MCF 10A (cell line): ENCODE measurements at regions not wholly inside any gene's neighbourhood (a gene's known extent, or its start where the extent isn't known, plus 50 kb on each side); places are given as distances from the start of the nearest gene placed in this dataset.
A peak's percentile ranks its signal among the peaks of the same experiment; 100 is the strongest.

Experiments
- BruUV-seq: library from RNA; stranded (reverse); fragments of 400-500 nt; replicated peaks from 2 replicates; lab custom pipeline; 2021; lab: Mats Ljungman, UMichigan
- CTCF ChIA-PET: fragments of 300-600 bp; sonication (Branson Sonifier 250); formaldehyde crosslinking; extraction: SDS; loops from one replicate; lab custom pipeline; 2021; ENCODE audit warnings: antibody characterized with exemption, inconsistent platforms; lab: Yijun Ruan, JAX
- POLR2A ChIA-PET: fragments of 300-600, 350-650 bp; sonication (Branson Sonifier 250); formaldehyde crosslinking; extraction: SDS; loops from one replicate; lab custom pipeline; 2020; ENCODE audit warnings: antibody characterized with exemption, inconsistent platforms; lab: Yijun Ruan, JAX
- DNase-seq: peaks from one replicate; pipeline ENCODE4 v3.0.0-alpha.2; 2018; ENCODE audit not compliant: unreplicated experiment
- H3K27ac Mint-ChIP-seq: one replicate; pipeline ENCODE4 v1.8.0; 2022; ENCODE audit warnings: mild to moderate bottlenecking, low read depth, mixed read lengths; ENCODE audit not compliant: unreplicated experiment
- H3K27me3 Mint-ChIP-seq: one replicate; pipeline ENCODE4 v1.8.0; 2022; ENCODE audit warnings: mixed read lengths; ENCODE audit not compliant: insufficient read depth, unreplicated experiment
- H3K36me3 Mint-ChIP-seq: one replicate; pipeline ENCODE4 v1.8.0; 2022; ENCODE audit warnings: mild to moderate bottlenecking, moderate library complexity, mixed read lengths; ENCODE audit not compliant: insufficient read depth, unreplicated experiment
- H3K4me1 Mint-ChIP-seq: one replicate; pipeline ENCODE4 v1.8.0; 2022; ENCODE audit warnings: mixed read lengths; ENCODE audit not compliant: insufficient read depth, unreplicated experiment
- H3K4me3 Mint-ChIP-seq: one replicate; pipeline ENCODE4 v1.8.0; 2022; ENCODE audit warnings: mild to moderate bottlenecking, moderate library complexity, mixed read lengths; ENCODE audit not compliant: unreplicated experiment
- H3K9me3 Mint-ChIP-seq: one replicate; pipeline ENCODE4 v1.8.0; 2022; ENCODE audit warnings: mixed read lengths; ENCODE audit not compliant: unreplicated experiment
- intact Hi-C: fragments of 100-400 bp; cut with micrococcal nuclease; formaldehyde crosslinking; loops from 2 replicates; pipeline ENCODE4 v1.14.1; 2022
- TF ChIP-seq, protein P1 (sequence below): fragments of 200-600 bp; IDR thresholded peaks from one replicate; pipeline ENCODE4 v1.8.0; 2022; ENCODE audit warnings: antibody characterized with exemption, mild to moderate bottlenecking; ENCODE audit not compliant: unreplicated experiment

DNA sequence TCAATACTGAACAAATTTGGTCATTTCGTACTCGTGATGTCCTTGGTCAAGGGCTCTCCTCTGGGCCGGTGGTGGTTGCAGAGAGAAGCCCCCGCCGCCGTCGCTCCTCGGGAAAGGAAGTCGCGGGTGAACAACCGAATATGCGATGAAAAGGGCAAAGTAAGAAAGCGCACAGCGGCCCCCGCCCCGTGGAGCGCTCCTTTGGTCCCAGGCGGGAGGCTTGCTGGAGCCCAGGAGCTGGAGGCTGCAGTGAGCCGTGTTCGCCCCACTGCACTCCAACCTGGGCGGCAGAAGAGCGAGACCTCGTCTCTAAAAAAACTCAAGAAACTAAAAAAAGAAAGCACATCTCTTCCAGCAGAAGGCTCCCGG, 108.4 kb upstream of the LARP1 start:
- ChIA-PET POLR2A (no interaction called here), CTCF (interaction anchor here (0.6 to 1.4 kb wide), 5 partner anchors 8 to 1144 kb away, joined by 3 to 5 read pairs (median 3); no protein-coding TSS in a partner anchor)
- no peaks in the 10 kb centered on the region for H3K27me3 Mint-ChIP-seq
- TF ChIP-seq, protein P1, sequence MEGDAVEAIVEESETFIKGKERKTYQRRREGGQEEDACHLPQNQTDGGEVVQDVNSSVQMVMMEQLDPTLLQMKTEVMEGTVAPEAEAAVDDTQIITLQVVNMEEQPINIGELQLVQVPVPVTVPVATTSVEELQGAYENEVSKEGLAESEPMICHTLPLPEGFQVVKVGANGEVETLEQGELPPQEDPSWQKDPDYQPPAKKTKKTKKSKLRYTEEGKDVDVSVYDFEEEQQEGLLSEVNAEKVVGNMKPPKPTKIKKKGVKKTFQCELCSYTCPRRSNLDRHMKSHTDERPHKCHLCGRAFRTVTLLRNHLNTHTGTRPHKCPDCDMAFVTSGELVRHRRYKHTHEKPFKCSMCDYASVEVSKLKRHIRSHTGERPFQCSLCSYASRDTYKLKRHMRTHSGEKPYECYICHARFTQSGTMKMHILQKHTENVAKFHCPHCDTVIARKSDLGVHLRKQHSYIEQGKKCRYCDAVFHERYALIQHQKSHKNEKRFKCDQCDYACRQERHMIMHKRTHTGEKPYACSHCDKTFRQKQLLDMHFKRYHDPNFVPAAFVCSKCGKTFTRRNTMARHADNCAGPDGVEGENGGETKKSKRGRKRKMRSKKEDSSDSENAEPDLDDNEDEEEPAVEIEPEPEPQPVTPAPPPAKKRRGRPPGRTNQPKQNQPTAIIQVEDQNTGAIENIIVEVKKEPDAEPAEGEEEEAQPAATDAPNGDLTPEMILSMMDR = no peak
- no peak for DNase-seq
- no peak overlapping the region for H3K4me3 Mint-ChIP-seq
- intact Hi-C loops = loop anchor here (10.0 kb wide), 1 partner anchor 498 kb away; no protein-coding TSS in a partner anchor
- H3K27ac Mint-ChIP-seq = no peak overlapping the region
- no peaks in the 10 kb centered on the region for H3K9me3 Mint-ChIP-seq
- H3K36me3 Mint-ChIP-seq = peaks cover 6% of the 10 kb centered on the region
- no peaks in the 10 kb centered on the region for H3K4me1 Mint-ChIP-seq
- BruUV-seq = no TSS peak

DNA sequence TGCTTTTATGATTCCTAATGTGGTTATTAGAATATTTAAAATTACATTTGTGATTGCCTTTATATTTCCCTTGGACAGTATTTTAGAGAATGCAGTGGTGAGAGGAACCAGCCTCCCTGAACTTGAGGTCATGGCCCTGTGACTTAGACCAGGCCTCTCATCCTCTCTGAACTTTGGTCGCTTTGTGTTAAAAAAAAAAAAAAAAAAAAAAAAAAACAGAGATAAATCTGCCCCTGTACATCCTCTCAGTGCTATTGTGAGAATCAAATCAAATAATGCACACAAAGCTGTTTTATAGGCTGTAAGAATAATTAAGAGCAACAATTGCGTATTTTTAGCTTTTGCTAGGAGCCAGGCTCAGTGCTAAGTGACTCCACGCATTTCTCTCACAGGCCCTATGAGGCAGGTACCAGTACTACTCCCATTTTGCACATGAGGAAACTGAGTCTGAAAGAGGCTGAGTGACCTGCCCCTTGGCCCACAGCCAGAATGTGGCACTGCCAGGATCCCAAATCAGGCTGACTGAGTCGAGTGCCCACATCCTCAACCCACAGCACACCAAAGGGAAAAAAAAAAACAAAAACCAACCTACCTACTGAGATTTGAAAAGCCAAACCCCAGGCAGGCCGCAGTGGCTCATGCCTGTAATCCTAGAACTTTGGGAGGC, 110.3 kb upstream of the LARP1 start:
- DNase-seq = no peak
- no TSS peak for BruUV-seq
- Mint-ChIP-seq H3K4me1 (no peaks in the 10 kb centered on the region), H3K27me3 (no peaks in the 10 kb centered on the region), H3K4me3 (no peak overlapping the region), H3K27ac (no peak overlapping the region), H3K36me3 (peaks cover 6% of the 10 kb centered on the region), H3K9me3 (no peaks in the 10 kb centered on the region)
- CTCF ChIA-PET = interaction anchor here (0.6 to 1.2 kb wide), 5 partner anchors 14 to 572 kb away, joined by 3 to 5 read pairs (median 3); no protein-coding TSS in a partner anchor
- TF ChIP-seq, protein P1 = no peak
- POLR2A ChIA-PET = interaction anchor here (0.6 kb wide), 1 partner anchor 24 kb away, joined by 3 read pairs; no protein-coding TSS in a partner anchor
- intact Hi-C loops = loop anchor here (10.0 kb wide), 1 partner anchor 500 kb away; no protein-coding TSS in a partner anchor

DNA sequence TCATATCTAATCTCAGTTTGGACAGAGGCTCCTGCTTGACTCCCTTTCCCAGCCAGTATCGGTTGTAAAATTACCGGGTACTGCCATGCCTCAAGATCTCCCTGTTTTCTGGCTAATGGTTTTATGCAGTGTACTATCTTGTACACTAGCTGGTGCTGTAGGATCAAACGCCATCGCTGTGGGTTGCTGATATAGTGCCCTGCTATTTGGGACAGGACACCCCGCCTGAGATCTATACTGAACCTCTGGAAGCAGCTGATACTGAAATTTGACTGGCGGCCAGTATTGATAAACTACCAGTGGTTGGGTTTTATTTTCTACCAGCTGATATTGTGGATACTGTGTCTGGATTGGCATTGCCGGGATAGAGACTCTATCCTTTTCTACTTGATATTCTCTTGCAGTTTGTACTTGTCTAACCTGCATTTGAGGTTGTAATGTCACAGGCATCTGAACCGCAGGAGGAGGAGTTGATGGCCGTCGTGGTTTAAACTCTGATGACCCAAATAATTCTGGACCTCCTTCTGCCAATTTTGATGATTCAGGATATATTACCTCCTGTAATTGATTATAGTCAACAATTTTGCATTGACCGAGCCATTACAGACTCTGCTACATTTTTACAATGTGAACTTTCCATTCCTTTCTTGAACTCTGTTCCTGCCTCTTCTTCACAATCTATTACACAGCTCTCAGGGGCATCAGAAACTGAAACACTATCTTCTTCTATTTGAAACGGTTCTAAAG, 112.5 kb upstream of the LARP1 start:
- BruUV-seq = no TSS peak
- Mint-ChIP-seq H3K4me3 (no peak overlapping the region), H3K27ac (no peak overlapping the region), H3K27me3 (no peaks in the 10 kb centered on the region), H3K9me3 (no peaks in the 10 kb centered on the region), H3K36me3 (peaks cover 6% of the 10 kb centered on the region), H3K4me1 (no peaks in the 10 kb centered on the region)
- intact Hi-C loops = loop anchor here (1.0 to 10.0 kb wide), 3 partner anchors 362 to 502 kb away; no protein-coding TSS in a partner anchor
- TF ChIP-seq, protein P1 = peak; percentile 86
- ChIA-PET CTCF (interaction anchor here (0.5 to 2.7 kb wide), 42 partner anchors 9 to 777 kb away, joined by 3 to 13 read pairs (median 3); no protein-coding TSS in a partner anchor), POLR2A (no interaction called here)
- DNase-seq = peak; percentile 74
